ENCODE measurements at regions not wholly inside any gene's neighbourhood (a gene's known extent, or its start where the extent isn't known, plus 50 kb on each side); places are given as distances from the start of the nearest gene placed in this dataset.

GRCh38 chr7:41096917-41097316, 606.0 kb downstream of the INHBA start:
- no peak for DNase-seq

GRCh38 chr7:41093141-41093540, 609.7 kb downstream of the INHBA start:
- DNase-seq: no peak

DNA sequence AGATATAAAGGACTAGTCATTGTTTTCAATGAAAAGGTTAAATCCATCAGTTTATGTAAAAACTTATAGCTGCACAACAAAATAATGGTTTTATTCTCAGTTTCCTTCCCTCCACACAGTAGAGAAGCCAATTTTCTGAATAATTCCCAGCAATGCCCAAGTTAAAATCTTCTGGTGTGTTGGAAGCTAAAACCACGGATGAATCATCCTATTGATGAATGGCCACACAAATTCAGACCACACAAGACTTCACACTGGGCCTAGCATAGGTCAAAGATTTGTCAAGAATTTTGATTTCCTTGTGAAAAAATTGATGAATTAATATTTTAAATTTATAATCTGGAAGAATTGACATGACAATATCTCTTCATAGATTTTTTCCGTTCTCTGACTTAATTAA, 617.6 kb downstream of the INHBA start:
- no peak for DNase-seq

DNA sequence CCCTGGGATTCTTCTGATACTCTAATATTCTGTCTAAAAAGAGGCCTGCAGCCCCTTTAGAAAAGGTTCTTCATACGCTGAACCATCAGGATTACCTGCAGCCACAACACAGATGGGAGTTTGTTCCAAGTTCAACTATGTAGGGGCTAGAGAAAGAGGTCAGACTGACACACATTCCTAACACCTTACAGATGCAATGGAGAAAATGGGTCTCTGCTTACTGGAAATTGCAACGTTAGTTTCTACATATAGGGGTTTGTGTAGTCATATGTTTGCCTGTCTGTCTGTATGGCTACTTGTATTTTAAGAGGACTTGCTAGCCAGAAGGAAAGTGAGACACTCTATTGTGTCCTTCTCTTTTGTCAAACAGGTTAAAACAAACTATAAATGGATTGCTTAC, 618.5 kb downstream of the INHBA start:
- DNase-seq: no peak

- no peak for DNase-seq
Observed at GRCh38 chr7:41069635-41070034, 633.3 kb downstream of the INHBA start.

GRCh38 chr7:41067576-41067975, 635.3 kb downstream of the INHBA start:
- no peak for DNase-seq

- DNase-seq: no peak
Observed at GRCh38 chr7:41065663-41066062, 637.2 kb downstream of the INHBA start.

GRCh38 chr7:41063116-41063515, 639.8 kb downstream of the INHBA start:
- no peak for DNase-seq

DNA sequence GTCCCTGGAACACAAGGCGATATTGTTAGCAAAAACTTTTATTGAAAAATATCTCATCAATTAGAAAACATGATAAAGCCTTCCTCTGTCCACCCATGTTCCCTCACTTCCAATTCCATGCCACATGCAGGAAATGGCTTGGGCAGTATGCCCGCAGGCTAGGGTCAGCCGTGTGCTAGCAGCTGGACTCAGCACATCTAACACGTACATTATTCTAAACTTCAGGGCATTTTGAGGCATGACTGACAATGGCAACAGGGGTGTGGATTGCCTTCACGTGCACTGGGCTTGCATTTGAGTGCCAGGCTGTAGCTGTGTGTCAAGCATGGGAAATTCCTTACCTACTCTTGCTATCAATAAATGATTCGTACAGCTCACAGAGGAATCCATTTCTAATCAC, 642.1 kb downstream of the INHBA start:
- no peak for DNase-seq

DNA sequence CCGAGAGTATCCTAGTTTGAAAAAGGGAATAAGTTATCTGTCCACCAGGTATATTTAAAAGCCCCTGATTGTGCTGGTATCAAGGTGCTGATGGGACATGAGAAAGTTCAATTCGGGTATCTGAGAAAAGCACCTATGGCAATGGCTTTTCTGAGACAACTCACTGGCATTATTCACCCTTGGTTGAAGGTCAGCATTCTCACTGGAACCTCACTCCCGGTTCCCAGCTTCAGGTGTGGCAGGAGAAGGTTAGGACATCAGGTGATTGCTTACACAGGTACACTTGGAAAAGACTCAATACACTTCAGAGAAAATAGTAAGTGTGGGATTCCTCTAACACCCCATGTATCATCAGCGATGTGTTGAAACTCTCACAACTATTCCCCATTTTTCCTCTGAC, 643.1 kb downstream of the INHBA start:
- DNase-seq: no peak

DNA sequence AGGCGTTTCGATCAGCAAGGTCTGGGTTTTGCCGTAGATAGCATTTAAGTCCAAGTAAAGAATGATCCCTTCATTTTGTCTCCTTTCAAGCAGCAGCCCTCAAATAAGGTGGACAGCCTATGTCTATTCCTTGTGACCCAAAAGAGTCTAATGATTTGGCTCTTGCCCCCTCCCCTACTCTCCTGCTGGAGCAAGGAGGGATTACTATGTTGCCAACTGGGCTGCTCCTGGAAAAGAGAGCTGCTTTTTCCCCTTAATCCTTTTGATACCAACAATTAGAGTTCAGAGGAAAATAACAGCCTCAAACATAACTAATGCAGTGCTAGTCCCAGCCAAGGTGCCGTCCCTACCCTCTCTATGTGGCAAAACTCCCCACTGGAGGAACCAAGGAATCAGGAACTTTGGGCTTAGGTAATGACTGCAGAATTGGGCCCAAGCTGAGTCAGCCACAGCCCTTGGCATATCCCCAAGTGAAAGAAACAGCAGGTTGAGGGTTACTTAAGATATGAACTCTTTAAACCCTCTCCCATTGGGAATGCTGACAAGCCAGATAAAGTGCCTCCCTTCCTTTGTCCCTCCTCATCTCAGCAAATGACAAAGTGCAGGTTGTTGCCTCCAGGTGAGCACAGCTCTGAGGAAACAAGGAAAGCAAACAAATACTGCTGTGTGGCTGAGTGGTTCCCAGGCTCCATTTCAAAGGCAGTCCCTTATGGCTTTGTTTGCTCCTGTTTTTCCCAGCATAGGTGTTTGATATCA, 643.7 kb downstream of the INHBA start:
- DNase-seq: no peak

DNA sequence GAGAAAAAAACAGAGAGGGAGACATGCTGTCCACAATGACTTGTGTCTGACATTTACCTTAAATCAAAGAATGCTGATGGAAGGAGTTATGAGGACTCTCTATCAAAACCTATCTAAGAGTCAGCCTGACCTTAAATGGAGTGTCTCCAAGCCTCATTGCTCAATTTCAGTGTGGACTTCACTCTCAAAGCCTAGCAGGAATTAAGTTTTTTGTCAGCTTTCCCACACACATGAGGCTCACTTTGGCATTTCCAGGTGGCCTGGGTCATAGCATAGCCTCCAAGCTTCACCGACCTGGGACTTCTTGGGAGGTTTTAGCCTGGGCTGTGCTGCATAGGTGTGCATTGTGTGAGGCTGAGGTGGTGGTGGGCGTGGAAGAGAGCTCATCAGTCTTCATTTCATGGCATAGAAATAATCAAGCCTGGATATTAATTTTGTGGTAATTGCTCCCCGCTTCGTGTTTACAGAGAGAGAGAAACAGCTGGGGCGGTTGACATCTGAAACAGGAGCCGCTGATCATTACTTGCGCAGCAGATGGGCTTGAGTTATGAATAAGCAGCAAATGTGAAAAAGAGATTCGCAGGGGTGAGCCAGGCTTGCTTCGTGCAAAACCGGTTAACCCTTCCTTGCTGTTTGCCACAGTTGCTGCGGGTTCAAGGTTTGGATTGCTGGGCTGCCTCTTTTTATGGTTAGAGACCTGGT, 647.8 kb downstream of the INHBA start:
- DNase-seq: no peak

- no peak for DNase-seq
Observed at GRCh38 chr7:41053820-41054219, 649.1 kb downstream of the INHBA start.

DNA sequence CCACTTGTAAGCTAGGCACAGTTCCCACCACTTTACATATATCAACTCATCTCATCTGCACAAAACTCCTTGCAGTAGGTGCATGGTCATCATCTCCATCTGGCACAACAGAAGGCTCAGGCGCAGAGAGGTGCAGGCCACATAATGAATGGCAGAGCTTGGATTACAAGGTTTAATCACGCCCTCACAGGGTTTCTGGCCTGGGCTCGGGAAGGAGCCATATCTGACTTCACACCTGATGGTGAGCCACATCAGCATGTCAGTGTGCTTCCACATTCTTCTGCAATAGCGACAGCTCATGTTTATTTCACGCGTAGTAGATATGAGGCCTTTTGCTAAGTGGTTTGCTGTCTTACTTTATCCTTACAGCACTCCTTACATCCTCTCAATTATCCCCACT, 650.2 kb downstream of the INHBA start:
- no peak for DNase-seq

GRCh38 chr7:41052201-41052600, 650.7 kb downstream of the INHBA start:
- no peak for DNase-seq

GRCh38 chr7:41051535-41051934, 651.4 kb downstream of the INHBA start:
- no peak for DNase-seq

- no peak for DNase-seq
Observed at GRCh38 chr7:41051062-41051461, 651.8 kb downstream of the INHBA start.

- DNase-seq: no peak
Observed at GRCh38 chr7:41048771-41049170, 654.1 kb downstream of the INHBA start.

GRCh38 chr7:41047789-41048191, 655.1 kb downstream of the INHBA start:
- no peak for DNase-seq

DNA sequence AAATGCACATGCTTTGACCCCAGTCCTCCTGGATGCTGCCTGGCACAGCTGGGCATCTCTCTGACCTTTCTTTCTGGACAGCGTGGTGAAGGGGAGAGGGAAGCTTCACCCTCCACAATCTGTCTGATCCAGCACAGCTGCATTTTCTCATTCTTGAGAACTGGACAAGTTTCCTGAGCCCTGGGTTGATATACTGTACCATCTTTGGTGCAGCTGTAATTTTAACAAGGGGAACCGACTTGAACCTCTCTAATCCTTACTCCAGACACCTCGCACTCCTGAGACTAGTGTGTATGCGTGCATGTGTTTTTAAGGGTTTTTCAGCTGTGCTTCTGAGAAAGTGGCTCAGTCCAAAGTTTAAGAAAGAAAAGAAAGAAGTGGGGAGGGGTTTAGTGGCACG, 655.7 kb downstream of the INHBA start:
- no peak for DNase-seq

DNA sequence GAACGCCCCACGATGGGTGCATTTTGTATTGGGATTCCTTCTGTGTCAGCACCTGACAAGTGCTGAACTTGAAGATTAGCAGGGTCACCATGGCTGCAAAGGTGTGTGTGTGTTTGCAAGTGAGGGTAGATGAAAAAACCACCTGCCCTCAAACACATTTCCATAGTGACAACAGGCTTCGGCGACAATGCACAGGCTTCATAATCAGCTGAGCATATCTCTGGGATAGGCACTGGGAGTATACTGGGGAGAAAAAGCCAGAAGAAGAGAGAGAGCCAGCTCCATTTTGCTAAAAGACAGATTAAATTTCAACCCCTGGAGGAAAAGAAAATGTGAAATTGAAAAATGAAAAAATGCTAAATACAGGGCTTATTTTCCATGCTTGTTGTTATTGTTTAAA, 656.1 kb downstream of the INHBA start:
- no peak for DNase-seq

DNA sequence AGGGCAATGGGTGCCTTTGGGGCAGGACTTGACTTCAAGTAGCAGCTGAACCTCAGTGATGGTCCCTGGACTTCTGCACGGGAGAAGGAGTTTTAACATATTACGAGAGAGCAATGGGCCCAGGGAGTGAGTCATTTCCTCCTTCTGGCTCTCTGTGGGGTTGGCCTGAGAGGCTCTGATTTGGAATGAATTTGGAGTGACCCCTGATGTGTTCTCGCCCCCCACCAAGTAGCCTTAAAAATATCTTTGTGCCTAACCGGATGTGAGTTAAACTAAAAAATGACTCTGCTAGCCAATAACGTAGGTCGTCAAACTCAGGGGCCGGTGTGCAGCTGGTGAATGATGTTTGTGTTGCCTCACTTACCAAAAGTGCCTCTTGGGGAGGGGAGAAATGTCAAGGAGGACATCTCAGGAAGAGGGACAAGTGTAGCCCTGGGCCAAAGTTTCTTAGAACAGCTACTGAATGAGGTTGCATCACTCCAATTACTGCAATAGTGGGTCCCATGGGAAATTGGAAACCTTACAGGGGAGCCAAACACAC, 656.6 kb downstream of the INHBA start:
- no peak for DNase-seq

GRCh38 chr7:41045556-41046123, 657.2 kb downstream of the INHBA start:
- no peak for DNase-seq
